HepG2 (cell line): ENCODE measurements at regions not wholly inside any gene's neighbourhood (a gene's known extent, or its start where the extent isn't known, plus 50 kb on each side); places are given as distances from the start of the nearest gene placed in this dataset.

ENCODE experiments used
- ATAC-seq: fragments of 200-7000 bp; cut with Tn5 transposase; 3 replicates; pipeline ENCODE4 v1.9.1; 2020; ENCODE audit warnings: mild to moderate bottlenecking, moderate library complexity
- BruUV-seq: library from RNA; stranded (reverse); fragments of 400-500 nt; replicated peaks from 2 replicates; lab custom pipeline; 2021; lab: Mats Ljungman, UMichigan
- CTCF ChIA-PET: fragments of 300-600 bp; formaldehyde crosslinking; extraction: SDS; loops from one replicate; lab custom pipeline; 2021; ENCODE audit warnings: low total read pairs, inconsistent platforms, low intra/inter-chr PET ratio; lab: Yijun Ruan, JAX
- POLR2A ChIA-PET: fragments of 350-600 bp; sonication (Branson Sonifier 250); formaldehyde crosslinking; loops from one replicate; lab custom pipeline; 2020; ENCODE audit warnings: antibody characterized with exemption, inconsistent platforms; lab: Yijun Ruan, JAX
- DNase-seq: peaks from one replicate; pipeline ENCODE4 v3.0.0-alpha.2; 2015; ENCODE audit warnings: low spot score
- FAIRE-seq: peaks from 3 replicates; lab custom pipeline; 2011; peaks lifted over from hg19 to GRCh38; lab: Jason Lieb, UNC
- H2AFZ ChIP-seq: one replicate; pipeline ENCODE4 v1.6.1; 2011; ENCODE audit warnings: low read length, inconsistent platforms
- H3K27ac ChIP-seq: fragments of 300-600 bp; 3 replicates; pipeline ENCODE4 v1.8.0; 2011; ENCODE audit warnings: mixed run types, mild to moderate bottlenecking, mixed read lengths, low read length, inconsistent platforms; ENCODE audit not compliant: insufficient read depth; ENCODE audit errors: extremely low read length
- H3K27me3 ChIP-seq, 2 experiments: fragments of 200-600 bp in 1 of 2; 2 replicates in 1 of 2; 3 replicates in 1 of 2; pipeline versions ENCODE4 v1.6.0 to v1.8.0; 2011; ENCODE audit warnings: low read length in 2 of 2, mild to moderate bottlenecking in 2 of 2, moderate library complexity in 2 of 2, inconsistent platforms in 1 of 2; ENCODE audit not compliant: insufficient read depth in 2 of 2, control insufficient read depth in 1 of 2
- H3K36me3 ChIP-seq, 2 experiments: fragments of 200-600 bp in 1 of 2; replicated peaks in 1 of 2; 2 replicates in 1 of 2; 3 replicates in 1 of 2; pipeline versions ENCODE4 v1.5.1 to v1.8.0; 2011; ENCODE audit warnings: low read length in 2 of 2, inconsistent platforms in 1 of 2; ENCODE audit not compliant: insufficient read depth in 2 of 2, control insufficient read depth in 1 of 2
- H3K4me1 ChIP-seq: 2 replicates; pipeline ENCODE4 v1.5.1; 2012; ENCODE audit warnings: low read length, inconsistent platforms; ENCODE audit not compliant: insufficient read depth
- H3K4me2 ChIP-seq: 2 replicates; pipeline ENCODE4 v1.6.0; 2011; ENCODE audit warnings: low read depth, low read length, inconsistent platforms
- H3K4me3 ChIP-seq, 3 experiments: fragments of 200-600 bp in 1 of 3; sonication (generic), shearing (Covaris generic) in 1 of 3; replicated peaks in 1 of 3; 2 replicates each; pipeline ENCODE4 v1.5.1; 2011 to 2016; ENCODE audit warnings: low read length in 3 of 3, inconsistent platforms in 2 of 3, low read depth in 2 of 3, mild to moderate bottlenecking in 2 of 3, control low read depth in 1 of 3, mixed read lengths in 1 of 3; ENCODE audit not compliant: insufficient read depth in 1 of 3
- H3K79me2 ChIP-seq: one replicate; pipeline ENCODE4 v1.6.1; 2011; ENCODE audit warnings: low read length, inconsistent platforms; ENCODE audit not compliant: insufficient read depth
- H3K9ac ChIP-seq: 2 replicates; pipeline ENCODE4 v1.6.0; 2011; ENCODE audit warnings: mild to moderate bottlenecking, low read depth, low read length, inconsistent platforms; ENCODE audit not compliant: insufficient read depth
- H3K9me3 ChIP-seq: 2 replicates; pipeline ENCODE4 v1.5.1; 2012; ENCODE audit warnings: mild to moderate bottlenecking, low read length
- H4K20me1 ChIP-seq: 2 replicates; pipeline ENCODE4 v1.6.0; 2011; ENCODE audit warnings: inconsistent platforms, mild to moderate bottlenecking, low read length, moderate library complexity; ENCODE audit not compliant: insufficient read depth
- ATF5 ChIP-seq: sonication (generic); formaldehyde crosslinking; IDR thresholded peaks from 2 replicates; pipeline ENCODE4 v1.4.0; 2020; ENCODE audit warnings: mild to moderate bottlenecking, low read depth, missing genetic modification reagents
- BCL3 ChIP-seq: sonication (generic); formaldehyde crosslinking; IDR thresholded peaks from 2 replicates; pipeline ENCODE4 v1.5.1; 2020; ENCODE audit warnings: mild to moderate bottlenecking, missing genetic modification reagents, moderate library complexity
- HNF1B ChIP-seq: sonication (generic); formaldehyde crosslinking; IDR thresholded peaks from 2 replicates; pipeline ENCODE4 v1.5.1; 2020; ENCODE audit warnings: mild to moderate bottlenecking, moderate library complexity, missing genetic modification reagents
- NBN ChIP-seq: fragments of 450-650 bp; conservative IDR thresholded peaks from 2 replicates; pipeline ENCODE4 v1.6.1; 2017
- NCOA5 ChIP-seq: sonication (generic); formaldehyde crosslinking; IDR thresholded peaks from 2 replicates; pipeline ENCODE4 v1.4.0; 2020; ENCODE audit warnings: missing genetic modification reagents
- PRDM15 ChIP-seq: sonication (generic); formaldehyde crosslinking; IDR thresholded peaks from 2 replicates; pipeline ENCODE4 v1.4.0; 2020; ENCODE audit warnings: missing genetic modification reagents
- PREB ChIP-seq: sonication (generic); formaldehyde crosslinking; IDR thresholded peaks from 2 replicates; pipeline ENCODE4 v1.4.0; 2020; ENCODE audit warnings: missing genetic modification reagents
- RARG ChIP-seq: sonication (generic); formaldehyde crosslinking; IDR thresholded peaks from 2 replicates; pipeline ENCODE4 v1.4.0; 2020; ENCODE audit warnings: low read depth, mild to moderate bottlenecking, missing genetic modification reagents
- REXO4 ChIP-seq: sonication (generic); formaldehyde crosslinking; IDR thresholded peaks from 2 replicates; pipeline ENCODE4 v1.8.0; 2022; ENCODE audit warnings: missing genetic modification reagents, mild to moderate bottlenecking, borderline replicate concordance
- ZNF281 ChIP-seq: sonication (generic); formaldehyde crosslinking; IDR thresholded peaks from 2 replicates; pipeline ENCODE4 v1.4.0; 2020; ENCODE audit warnings: missing genetic modification reagents, borderline replicate concordance
- ZNF850 ChIP-seq: sonication (generic); formaldehyde crosslinking; conservative IDR thresholded peaks from 2 replicates; pipeline ENCODE4 v1.9.0; 2021; ENCODE audit warnings: mild to moderate bottlenecking, missing genetic modification reagents
- WGBS: methylation state at CpG from one replicate; pipeline ENCODE4 v1.1.6; 2017; ENCODE audit warnings: low lambda C conversion rate; 5-methylcytosine and 5-hydroxymethylcytosine counted together
- in situ Hi-C: cut with HindIII; loops from 2 replicates; pipeline ENCODE4 v1.10.0; 2017; ENCODE audit warnings: low pct_unique_long_range_greater_than_20kb; ENCODE audit not compliant: extremely low pct_ligation_motif_present
- intact Hi-C: fragments of 100-400 bp; cut with micrococcal nuclease; formaldehyde crosslinking; loops from one replicate; pipeline ENCODE4 v1.10.0; 2022; ENCODE audit not compliant: unreplicated experiment

GRCh38 chr15:93252780-93253179, 163.8 kb upstream of the RGMA start (continued):
- TF ChIP-seq BCL3 (CRISPR knock-in tag), result no peak
- no peak for TF ChIP-seq ZNF281 (CRISPR knock-in tag)
- TF ChIP-seq ZNF850 (CRISPR knock-in tag), result no peak
- TF ChIP-seq PRDM15 (CRISPR knock-in tag), result no peak

GRCh38 chr15:93250950-93251349, 161.9 kb upstream of the RGMA start:
- Histone ChIP-seq H2AFZ (no peak overlapping the region), H4K20me1 (no peaks in the 10 kb centered on the region), H3K27ac (no peak overlapping the region), H3K27me3 (peaks cover 2 to 64% of the 10 kb centered on the region in 2 experiments; a peak in 4 of 5 replicates), H3K4me2 (no peak overlapping the region), H3K4me1 (no peaks in the 10 kb centered on the region), H3K79me2 (no peaks in the 10 kb centered on the region), H3K9ac (no peak overlapping the region), H3K9me3 (no peaks in the 10 kb centered on the region), H3K4me3 (no peak overlapping the region), H3K36me3 (no peaks in the 10 kb centered on the region)
- FAIRE-seq (no peak), ATAC-seq (no peak), DNase-seq (no peak)
- ChIA-PET CTCF (no interaction called here), POLR2A (no interaction called here)
- in situ Hi-C loops, result no loop called here
- intact Hi-C loops, result no loop called here
- BruUV-seq, result no TSS peak
- 12% methylated on average over 8 of the region's 8 CpGs for WGBS
- no peak for TF ChIP-seq NBN
- TF ChIP-seq HNF1B, result no peak
- no peak for TF ChIP-seq RARG (CRISPR knock-in tag)
- TF ChIP-seq PREB (CRISPR knock-in tag), result no peak
- no peak for TF ChIP-seq ATF5
- no peak for TF ChIP-seq REXO4
- no peak for TF ChIP-seq NCOA5 (CRISPR knock-in tag)
